Activated CD4-positive, CD25-positive, alpha-beta regulatory T cell treated with anti-CD3 and anti-CD28 coated beads, Interleukin-2, amount 50 U/mL, for 16 hours (primary cell): ENCODE measurements at regions not wholly inside any gene's neighbourhood (a gene's known extent, or its start where the extent isn't known, plus 50 kb on each side); places are given as distances from the start of the nearest gene placed in this dataset.

Experiments used
- DNase-seq: peaks from one replicate; pipeline ENCODE4 v3.0.0-alpha.2; 2020; ENCODE audit warnings: low read depth, low spot score

DNA sequence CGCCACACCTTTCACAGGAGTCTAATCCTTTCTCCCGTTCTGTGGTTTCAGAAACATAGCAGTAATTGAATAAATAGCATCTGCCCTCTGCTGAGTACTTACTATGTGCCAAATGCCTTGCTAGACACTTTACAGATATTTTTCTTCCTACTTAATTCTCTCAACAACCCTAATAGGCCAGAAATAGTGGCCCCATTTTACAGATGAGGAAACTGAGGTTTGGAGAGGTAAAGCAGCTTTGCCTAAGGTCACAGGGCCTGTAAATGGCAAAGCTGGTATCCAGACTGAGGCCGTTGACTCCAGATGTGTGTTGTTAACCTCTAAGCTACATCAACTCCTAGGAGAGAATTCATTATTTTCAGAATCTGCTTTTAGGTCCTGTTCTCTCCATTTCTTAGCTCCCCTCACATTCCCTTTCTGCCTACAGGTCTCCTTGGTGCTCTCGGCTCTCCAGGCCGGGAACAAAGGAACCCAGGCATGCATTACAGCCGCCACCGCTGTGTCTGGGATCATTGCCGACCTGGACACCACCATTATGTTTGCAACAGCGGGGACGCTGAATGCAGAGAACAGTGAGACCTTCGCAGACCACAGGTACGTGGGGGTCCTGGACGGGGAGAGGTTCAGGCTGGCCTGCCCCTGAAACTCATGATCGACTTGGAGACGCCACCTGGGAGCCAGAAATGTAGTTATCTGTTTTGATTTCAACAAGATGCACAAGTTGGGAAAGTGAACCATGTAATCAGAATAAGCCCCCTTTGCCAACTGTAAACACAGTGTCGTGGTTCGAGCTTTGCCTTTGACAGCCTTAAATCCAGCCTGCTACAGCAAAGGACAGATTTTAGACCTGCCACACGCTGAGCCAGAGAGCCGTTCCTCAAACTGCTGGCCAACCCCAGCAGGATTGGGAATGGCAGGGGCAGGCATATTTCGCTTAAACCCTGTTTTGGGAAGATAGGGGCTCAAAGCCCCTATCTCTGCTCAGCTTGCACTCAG, 246.5 kb upstream of the TPM1 start:
- no peak for DNase-seq

DNA sequence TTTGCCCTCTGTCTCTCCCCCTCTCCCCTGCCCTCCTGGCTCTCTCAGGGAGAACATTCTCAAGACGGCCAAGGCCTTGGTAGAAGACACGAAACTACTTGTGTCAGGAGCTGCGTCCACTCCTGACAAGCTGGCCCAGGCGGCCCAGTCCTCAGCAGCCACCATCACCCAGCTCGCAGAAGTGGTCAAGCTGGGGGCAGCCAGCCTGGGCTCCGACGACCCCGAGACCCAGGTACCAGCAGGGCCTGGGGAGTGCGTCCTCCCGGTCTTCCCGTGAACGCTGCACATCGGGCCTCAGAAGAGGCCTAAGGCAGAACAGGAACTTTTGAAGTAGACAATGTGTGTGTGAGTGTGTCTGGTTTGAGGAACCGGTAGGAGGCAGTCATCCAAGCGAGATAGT, 245.4 kb upstream of the TPM1 start:
- DNase-seq: no peak

DNA sequence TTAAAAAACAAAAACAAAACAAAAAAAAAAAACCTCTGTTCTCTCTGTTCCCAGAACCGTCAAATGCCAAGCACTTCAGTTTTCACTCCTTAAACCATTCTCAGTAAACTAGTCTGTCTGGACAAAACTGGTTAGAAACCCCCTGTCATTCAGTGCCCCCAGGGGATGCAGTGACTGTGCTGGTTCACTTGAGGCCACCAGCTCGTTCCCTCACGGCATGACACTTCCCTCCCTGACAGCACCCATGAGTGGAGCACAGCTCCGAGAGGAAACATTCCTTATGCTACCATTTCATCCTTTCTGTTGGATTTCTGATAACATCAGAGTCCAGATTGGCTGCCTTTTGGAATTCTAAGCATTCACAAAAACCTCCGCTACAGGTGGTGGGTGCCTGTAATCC, 244.0 kb upstream of the TPM1 start:
- DNase-seq: no peak

DNA sequence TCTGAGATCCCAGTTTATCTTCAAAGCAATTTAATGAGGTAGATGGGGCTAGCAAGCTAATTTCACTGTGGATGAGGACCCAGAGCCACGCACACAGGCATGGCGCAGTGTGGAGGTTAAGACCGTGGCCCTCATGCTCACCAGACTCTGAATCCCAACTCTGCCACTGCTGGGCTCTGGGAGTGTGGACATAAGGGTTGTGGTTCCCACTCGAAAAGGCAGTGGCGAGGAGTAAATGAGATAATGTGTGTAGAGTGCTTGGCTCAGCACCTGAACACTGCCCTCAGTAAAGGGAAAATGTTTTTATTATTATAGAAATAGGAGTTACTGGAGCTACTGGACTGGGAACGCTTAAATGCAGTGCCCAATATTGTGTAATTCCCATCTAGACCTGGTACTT, 243.5 kb upstream of the TPM1 start:
- DNase-seq: no peak

DNA sequence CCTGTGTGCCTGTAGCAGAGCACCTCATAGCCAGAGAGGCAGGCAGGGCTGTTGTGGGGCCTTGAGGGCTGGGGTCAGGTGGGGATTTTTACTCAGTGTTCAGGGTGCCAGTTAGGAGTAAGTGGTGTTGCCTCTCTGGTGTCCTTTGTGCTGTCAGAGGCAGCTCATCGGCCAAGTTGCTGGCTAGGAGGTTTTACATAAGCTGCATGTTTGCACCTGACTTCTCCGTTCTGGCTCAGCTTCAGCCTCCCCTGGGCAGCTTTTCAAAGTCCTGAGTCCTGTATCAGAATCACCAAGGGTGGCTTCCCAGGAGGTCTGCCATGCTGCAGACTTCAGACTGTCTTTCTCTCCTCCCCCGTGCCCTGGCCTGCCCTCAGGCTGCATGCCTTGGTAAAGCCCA, 242.6 kb upstream of the TPM1 start:
- no peak for DNase-seq

DNA sequence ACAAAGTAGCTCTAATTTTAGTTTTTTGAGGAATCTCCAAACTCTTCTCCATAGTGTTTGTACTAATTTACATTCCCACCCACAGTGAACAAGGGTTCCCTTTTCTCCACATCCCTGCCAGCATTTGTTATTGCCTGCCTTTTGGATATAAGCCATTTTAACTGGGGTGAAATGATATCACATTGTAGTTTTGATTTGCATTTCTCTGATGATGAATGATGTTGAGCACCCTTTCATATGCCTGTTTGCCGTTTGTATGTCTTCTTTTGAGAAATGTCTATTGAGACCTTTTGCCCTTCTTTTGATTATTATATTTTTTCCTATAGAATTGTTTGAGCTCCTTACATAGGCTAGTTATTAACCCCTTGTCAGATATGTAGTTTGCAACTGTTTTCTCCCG, 239.9 kb upstream of the TPM1 start:
- no peak for DNase-seq

DNA sequence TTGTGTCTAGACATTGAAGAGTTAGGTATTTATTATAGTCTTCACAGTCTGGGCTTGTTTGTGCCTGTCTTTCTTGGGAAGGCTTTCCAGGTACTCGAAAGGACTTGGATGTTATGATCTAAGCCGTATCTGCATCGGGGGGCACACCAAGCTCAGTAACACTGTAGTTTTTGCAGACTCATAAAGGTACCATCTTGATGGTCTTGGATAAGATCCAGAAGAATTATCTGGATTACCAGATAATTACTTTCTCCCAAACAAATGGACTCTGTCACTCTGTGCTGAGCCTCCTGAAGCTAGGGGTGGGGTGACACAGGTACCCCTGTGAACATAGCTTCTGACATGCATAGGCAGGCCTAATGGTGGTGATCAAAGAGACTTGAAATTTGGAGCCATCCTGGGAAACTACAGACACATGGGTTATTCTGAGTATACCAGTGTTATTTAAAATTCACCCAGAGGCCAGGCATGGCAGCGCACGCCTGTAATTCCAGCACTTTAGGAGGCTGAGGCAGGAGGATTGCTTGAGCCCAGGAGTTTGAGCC, 238.6 kb upstream of the TPM1 start:
- DNase-seq: no peak

DNA sequence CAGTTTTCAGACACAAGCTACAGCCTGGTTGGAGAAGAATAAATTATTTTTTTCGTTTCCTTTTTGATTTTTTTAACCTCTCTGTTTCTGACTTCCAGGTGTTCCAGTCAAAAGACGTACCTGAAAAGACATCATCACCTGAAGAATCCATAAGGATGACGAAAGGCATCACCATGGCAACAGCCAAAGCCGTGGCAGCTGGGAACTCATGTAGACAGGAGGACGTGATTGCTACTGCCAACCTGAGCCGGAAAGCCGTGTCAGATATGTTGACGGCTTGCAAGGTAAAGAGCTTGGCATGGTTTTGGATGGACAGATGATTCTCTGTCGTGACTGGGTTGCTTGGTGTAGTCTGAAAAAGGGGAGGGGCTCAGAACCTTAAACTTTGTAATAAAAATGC, 237.0 kb upstream of the TPM1 start:
- no peak for DNase-seq

DNA sequence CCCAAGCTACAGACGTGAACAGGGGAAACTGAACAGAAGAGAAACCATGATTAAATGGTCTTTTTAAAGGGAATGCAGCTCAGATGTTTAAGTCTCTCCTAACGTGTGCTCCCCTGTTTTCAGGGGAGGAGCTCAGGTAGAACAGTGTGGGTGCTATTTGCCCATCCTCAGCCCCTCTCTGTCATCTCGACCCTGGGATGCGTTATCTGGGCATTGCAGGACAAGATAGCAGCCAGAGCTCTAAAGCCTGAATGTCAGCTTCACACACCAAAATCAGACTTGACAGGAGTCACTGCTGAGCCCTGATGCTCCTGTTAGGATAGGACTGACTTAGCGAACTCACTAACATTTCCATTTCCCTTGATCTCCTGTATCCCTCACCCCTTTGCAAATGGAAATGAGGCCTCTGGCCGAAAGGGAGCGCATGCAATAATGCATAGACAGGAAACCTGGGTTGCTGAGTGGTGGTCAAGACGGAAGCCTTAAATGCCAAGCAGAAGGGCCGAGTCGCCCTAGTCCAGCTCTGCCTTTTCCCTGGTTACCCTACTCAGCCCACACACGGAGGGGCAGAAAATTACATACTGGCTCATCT, 234.9 kb upstream of the TPM1 start:
- no peak for DNase-seq

DNA sequence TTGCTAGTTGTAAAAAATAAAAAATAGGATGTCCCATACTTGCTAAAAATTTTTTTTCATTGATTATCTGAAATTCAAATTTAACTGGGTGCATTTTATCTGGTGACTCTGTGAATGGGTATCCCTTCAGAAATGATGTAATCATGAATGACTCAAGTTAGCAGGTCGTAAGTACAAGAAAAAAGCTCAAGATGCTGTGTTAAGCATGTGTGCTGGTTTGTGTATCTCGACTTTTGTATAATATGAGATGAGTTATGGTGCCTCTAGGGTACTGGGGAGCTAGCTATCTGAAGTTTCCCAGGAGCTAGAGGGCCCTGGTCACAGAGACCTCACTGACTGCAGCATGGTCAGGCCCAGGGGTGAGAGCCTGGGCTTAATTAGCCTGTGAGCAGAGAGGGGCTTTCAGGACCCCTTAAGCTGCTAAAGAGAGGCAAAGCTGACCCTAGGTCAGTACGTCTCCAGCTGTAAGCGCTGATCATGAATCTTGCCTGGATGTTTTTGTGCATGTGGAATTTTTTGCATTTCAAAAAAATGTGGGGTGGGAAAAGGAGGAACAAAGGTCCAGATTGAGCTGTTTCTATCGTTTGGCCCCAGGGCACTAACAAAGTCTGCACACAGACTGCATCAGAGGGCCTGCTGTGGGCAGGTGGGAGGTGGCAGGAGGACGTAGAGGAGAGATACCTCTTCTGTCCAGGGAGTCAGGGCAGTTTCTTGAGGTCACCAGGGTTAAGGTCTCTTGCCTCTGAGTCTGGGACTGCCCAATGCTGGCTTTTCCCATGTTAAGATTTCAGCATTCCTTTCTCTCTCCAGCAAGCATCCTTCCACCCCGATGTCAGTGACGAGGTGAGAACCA, 233.2 kb upstream of the TPM1 start:
- no peak for DNase-seq

DNA sequence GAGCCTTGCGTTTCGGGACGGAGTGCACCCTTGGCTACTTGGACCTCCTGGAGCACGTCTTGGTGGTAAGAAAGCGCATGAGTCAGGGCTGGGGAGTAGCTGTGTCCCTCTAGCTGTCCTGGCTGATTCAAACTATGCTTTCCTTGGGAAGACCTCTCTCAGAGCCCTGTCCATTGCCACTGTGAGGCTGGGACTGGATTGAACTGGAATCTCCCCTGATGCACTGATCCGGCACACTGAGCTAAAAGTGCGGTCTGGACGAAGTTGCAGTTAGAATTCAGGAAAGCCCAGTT, 232.6 kb upstream of the TPM1 start:
- no peak for DNase-seq

DNA sequence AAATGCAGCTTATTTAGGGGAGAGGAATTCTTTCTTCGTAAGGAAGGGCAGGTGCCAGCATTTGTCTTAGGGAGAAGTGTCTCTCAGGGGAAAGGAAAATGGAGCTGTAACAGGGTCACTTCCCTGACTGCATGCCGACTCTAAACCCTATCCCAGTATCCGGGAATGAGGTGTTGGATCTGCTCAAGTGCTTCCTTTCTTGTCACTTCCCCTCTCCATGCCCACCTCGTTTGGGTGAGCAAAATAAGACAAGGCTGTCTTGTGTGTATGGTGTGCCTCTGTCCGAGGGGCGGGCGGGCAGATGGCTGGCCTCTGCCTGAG, 230.1 kb upstream of the TPM1 start:
- no peak for DNase-seq

DNA sequence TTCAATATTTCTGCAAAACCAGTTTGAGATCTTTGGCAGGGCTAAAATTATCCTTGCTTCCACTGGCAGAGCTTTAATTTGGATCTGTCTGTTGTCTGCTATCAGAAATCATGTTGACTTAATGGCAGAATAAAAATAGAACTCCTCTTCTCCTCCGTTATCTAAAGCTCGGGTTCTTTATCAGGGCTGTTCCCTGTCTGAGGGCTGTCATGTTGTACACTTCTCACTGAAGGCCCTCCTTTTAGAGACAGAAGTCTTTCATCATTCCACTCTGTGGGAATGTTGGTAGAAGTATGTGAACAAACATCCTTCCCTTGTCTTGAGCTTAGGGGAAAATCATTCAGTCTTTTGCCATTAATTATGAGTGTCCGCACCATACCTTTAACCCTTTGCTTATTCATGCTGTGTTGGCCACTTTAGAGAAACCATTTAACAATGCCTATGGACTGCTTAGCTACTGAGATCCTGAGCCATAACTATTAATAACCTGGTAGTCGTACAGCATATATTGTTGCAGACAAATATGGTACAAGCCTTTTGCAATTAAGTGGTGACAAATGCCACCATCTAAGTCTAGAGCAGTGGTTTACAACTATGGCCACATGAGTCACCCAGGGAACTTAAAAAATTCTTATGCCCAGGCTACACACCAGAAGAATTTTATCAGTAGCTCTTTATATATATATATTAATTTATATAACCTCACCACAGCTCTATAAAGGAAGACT, 226.0 kb upstream of the TPM1 start:
- DNase-seq: no peak

DNA sequence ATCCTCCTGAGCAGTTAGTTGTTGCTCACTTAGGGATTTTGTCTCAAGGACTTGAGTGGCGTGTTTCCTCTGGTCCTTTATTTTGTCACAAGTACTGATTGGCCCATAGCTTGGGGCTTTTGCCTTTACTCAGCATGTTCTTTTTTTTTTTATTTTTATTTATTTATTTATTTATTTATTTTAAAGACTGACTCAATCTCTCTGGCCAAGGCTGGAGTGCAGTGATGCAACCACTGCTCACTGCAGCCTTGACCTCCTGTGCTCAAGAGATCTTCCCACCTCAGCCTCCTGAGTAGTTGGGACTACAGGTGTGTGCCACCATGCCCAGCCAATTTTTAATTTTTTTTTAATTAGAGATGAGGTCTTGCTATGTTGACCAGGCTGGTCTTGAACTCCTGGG, 223.9 kb upstream of the TPM1 start:
- no peak for DNase-seq

DNA sequence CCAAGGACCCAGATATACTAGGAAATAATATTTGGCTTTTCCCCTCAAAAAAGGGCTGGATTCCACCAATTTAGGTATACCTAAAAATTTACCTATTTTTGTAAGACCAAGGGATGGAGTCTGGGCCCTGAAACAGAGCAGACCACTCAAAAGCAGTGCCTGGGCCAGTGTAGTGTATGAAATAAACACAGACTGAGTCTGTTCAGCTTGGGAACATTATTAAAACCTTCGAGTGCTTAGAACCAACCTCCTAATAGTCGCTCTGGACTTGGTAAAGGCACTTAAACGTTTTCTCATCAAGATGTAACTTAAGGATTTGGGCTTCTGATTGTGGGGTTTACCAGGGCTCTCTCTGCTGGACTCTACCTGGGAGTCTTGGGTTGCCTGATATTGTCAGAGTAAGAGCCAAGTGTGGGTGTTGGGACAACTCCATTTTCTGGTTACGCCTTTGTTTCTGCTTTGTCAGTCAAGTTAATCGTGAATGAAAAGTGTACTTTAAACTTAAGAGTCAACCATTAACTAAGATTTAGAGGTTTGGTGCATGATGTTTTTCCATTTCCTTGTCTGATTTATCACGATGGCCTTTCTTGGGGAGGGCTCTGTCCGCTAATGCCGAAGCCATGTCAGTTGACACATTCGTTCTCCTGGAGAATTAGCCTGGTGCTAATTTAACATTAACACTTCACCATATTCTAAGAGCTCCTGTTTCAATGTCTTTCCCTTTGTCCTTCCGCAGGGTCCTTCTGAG, 221.0 kb upstream of the TPM1 start:
- no peak for DNase-seq

DNA sequence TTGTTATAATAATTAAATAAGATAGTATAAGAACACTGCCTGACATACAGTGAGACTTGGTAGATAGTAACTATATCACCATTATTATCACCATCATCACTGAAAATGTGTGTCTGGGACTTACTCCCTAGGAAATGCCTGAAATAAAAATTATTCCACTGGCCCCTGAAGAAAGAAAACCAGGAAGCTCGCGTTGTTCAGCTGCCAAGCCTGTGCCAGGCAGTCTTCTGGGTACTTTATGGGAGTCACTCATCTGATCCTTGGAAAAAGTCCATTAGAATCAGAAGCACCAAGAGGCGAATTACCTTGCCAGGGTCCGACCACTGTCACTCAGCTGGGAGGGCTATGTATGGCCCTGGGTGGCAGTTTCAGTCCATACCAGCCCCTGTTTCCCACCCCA, 220.3 kb upstream of the TPM1 start:
- no peak for DNase-seq

DNA sequence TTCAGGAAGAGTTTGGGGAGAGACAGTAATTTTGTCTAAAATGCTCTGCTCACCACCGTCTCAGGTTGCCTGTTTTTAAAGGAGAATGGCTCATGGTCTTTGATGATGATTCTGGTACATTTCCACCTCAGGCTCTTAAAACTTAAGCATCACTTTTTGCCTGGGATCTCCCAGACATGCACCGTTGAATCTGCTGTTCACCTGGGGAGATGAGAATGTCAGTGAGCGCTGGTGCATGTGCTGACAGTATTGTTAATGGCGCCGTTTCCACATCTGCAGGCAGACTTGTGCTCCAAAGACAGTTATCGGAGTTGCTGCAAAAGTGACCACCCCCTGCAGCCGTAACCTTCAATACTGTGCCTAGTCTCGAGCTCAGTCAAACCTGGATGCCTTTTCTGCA, 219.0 kb upstream of the TPM1 start:
- no peak for DNase-seq

DNA sequence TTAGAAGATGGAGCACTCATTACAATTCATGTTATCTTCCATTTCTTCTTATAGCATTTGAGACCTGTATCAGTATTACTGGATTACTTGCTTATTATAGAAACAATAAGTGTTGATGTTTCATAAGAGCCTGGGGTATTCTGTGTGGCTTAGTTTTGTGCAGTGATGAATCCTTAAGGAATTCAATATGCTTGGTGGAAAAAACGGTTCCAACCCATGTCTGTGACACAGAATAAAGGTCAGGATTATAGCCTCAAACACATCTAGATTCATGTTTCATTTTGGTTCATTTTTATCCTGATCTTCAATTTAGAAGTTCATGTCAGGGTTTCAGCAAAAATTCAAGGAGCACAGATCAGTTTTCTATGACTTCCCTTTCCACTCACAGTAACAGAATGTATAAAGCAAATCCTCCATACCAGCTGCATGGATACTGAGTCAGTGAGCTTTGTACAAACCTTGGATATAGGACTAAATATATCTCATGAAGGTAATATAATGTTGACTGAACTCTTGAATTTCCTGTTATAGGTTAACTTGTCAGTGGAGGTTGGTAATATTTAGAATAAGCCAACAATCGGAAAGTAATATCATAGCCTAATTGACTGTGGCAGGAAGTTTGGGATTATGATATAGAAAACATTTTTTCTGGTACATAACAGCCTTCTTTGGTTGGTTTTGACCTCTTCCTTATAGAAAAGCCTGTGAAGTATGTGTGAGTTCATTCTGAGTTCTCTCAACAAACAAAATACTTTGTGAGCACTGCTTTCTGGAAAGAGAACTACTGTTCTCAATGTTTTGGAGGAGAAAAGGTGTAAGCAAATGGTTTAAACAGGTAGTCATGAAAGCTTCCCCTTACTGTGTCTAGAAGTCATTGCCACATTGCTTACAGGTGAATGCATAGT, 218.2 kb upstream of the TPM1 start:
- DNase-seq: no peak

DNA sequence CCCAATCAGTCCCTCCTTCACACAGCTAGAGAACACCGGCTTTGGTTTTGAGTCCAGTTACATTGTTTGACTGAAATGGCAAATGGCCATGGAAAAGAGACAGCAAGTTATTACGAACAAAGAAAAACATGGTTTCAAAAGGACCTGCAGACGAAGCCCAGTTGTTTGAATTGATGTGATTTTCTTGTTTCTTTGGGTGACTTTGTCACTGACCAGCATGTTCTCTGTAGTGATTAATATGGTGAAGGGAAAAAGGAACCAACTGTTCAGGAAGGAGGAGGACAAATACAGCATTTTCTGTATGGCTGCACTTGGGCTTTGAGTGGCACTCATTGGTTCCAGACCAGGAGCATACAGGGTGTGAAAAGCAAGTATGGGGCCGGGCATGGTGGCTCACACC, 217.4 kb upstream of the TPM1 start:
- DNase-seq: no peak

DNA sequence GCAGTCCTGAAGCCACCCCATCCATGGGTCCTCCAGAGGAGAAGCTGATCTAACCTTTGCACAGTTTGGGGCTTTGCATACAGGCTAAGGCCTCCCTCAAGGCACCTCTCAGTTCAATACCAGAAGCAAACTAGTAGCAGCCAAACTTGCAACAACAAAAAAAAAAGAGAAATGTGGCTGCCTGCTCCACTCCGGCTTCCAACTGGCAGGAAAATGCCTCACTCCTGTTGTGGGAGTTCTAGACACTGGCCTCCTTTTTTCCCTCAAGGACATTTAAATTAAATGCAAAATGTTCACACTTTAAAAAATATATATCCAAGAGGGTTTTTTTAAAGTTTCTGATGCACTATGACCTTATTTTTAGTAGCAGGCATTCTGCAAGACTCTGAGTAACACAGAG, 216.0 kb upstream of the TPM1 start:
- no peak for DNase-seq
